ENCODE measurements at regions not wholly inside any gene's neighbourhood (a gene's known extent, or its start where the extent isn't known, plus 50 kb on each side); places are given as distances from the start of the nearest gene placed in this dataset.

DNA sequence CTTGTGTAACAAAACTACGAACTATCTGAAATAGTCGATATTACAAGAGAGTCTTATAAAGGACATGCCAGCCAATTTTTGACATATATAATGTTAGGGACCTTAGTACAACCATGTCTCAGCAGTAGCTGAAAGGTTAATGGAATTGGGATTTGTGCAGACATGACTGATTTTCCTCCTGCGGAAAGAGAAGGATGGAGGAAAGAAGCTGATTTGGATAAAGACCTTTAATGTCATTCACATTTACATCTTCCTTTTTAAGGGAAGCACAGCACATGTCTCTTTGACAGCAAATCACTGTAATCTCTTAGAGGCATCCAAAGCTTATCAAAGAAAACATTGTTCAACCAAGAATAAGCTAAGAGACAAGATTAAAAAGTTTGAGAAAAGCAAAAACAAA lies 1976.2 kb upstream of the IGFBP7 start:
- no peak for DNase-seq

DNA sequence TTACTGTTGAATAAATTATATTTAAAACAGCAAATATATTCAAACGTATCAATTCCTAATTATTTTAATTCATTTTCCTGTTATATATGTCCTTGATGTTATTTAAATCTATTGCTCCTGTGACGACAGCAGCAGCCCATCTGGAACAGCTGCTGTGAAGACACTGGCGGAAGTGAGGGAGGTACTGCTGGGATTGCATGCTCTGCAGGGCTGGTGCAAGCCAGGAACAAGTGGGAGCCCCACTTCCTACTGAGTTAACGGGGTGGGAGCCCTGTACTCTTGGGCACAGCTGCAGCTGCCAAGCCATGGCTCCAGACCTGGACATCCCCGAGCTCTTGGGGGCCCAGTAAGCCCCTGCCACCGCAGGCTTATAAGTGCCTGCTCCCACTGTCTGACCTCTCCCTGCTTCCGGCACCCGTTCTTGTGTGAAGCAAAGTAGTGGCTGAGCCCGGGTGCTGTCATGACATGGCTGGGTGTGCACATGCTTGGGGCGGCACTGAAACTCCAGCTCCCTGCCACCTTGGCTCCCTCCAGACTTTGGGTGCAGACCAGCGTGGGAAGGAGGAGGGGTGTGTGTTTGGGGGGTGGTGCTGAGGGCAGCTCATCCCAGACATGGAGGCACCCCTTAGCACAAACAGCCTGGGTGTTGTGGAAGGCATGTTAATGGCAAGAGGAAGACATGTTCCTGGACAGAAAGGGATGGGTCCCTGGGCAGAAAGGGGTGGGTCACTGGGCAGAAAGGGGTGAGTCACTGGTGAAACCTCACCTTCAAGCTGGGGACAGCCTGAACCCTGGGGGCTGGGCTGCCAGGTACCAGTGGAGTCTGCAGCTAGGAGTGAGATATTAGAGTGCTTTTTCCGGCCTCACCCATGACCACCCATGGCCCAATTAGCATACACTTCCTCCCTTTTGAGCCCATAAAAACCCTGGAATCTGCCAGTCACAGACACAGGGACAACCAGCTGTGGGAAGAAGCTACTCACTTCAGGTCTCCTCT lies 1981.3 kb upstream of the IGFBP7 start:
- peak; percentile 57 for DNase-seq

DNA sequence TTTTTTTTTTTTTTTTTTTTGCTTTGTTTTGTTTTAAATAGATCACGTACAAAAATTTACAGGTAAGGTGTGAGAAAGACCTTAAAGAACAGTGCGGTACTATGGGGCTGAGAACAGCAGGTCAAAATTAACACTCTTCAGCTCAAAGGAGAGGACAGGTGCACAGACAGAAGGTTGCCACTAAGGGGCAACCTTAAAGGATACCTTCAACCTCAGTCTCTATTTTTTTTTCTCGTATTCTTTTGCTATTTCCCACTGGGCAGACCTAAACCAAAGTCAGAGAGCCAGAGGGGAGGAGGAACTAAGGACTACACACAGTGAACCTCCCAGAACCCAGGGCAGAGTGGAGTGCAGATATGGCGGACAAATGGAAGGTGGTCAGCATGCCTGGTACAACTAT lies 1984.3 kb upstream of the IGFBP7 start:
- DNase-seq = no peak

DNA sequence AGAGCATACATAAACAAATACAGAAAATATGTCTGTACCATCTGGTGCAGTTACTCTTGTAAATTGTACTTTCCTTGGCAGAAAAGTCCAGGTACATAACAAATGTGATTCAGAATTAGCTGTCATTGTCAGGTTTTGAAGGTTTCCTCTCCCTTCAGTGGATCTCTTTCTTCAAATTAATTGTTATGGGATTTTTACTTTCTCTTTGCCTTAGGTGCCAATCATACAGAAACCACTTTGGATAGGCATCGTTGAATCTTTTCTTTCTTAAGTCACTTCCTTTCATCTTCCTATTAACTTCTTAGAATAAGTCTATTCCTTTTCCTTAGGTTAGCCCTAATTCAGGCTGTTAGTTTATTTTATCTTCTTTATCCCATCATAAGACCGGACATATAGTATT lies 1992.1 kb upstream of the IGFBP7 start:
- no peak for DNase-seq

DNA sequence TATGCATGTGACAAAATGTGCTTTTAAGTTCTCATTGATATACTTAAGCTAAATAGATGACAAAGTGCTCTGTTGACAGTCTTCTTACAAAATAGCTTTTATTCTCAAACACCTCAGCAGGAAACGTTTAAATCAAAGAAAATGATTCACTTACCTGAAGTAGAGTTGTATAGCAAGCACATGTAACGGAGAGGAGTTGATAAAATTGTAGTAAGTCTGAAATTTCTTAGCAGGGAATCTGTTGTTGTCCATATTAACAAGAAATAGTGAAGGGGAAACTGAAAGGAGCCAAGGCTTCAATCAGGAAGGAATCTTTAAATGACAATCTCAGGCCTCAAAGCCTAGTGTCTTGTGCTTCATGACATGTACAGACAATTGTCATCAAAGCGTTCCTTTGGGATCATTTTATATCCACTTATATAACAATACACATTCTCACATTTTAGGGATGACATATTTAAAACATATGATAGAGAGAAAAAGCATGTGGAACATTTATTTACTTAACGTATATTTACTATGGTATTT lies 2010.2 kb upstream of the IGFBP7 start:
- DNase-seq = no peak

DNA sequence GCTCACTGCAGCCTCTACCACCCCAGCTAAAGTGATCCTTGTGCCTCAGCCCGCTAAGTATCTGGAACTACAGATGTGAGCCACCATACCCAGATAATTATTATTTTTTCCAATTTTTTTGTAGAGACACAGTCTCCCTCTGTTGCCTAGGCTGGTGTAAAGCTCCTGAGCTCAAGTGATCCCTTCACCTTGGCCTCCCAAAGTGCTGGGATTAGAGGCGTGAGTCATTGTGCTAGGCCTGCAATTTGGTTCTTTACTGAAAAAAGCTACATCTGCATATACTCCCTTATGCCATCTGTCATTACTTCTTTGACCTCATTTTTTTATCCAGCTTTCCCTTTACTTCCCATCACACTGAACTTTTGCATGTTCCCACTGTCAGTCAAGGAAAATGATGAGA lies 2012.4 kb upstream of the IGFBP7 start:
- peak; percentile 52 for DNase-seq

DNA sequence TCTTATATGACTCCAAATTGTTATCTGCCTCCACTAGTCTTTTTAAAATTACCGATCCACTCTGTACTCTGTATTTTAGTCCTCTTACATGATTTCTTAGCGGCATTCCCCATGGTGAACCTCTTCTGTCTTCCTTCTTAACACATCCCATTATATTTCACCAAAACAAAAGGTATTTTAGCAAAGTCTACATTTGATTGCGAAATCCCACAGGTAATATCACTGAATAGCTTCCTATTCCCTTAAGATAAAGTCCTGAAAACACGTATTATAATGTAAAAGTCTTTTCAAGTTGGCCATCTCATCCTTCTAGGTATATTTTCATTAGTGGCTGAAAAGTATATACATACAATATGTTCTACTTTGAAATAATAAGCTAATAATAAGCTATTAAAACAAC lies 2016.0 kb upstream of the IGFBP7 start:
- no peak for DNase-seq

DNA sequence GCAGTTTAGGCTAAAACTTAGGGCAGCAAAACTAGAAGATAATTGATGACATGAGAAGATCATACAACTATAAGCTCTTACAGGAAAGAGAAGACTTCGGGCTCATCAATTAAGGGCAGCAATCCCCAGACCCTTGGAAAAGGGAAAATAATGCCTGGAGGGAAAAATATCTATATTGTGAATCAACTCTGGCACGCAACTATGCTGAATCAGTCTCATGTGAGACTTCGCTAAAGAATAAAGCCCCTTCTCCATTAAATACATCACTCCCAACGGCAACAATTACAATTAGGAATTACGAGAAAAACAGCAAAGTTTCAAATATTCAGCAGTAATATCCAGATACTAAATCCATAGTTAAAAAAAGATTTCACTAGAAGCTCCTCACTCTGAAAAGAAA lies 2016.8 kb upstream of the IGFBP7 start:
- no peak for DNase-seq

DNA sequence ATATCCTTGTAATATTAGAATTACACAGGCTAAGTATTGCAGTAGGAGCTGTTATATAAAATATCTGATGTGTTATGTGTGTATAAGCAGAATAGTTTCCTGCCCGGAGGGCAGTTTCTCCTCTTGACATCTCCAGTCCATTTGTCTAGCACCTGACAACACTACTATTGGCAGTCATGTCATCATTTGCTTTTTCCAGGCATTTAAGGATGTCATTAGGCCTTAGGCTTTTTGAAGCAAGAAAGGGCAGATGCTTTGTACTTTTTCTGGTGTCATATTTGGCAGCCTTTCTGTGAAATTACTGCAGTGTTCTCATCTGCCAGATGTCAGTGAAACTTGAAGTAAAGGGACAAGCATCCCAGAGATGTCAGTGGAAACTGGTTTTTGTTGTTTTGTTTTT lies 2017.6 kb upstream of the IGFBP7 start:
- no peak for DNase-seq

DNA sequence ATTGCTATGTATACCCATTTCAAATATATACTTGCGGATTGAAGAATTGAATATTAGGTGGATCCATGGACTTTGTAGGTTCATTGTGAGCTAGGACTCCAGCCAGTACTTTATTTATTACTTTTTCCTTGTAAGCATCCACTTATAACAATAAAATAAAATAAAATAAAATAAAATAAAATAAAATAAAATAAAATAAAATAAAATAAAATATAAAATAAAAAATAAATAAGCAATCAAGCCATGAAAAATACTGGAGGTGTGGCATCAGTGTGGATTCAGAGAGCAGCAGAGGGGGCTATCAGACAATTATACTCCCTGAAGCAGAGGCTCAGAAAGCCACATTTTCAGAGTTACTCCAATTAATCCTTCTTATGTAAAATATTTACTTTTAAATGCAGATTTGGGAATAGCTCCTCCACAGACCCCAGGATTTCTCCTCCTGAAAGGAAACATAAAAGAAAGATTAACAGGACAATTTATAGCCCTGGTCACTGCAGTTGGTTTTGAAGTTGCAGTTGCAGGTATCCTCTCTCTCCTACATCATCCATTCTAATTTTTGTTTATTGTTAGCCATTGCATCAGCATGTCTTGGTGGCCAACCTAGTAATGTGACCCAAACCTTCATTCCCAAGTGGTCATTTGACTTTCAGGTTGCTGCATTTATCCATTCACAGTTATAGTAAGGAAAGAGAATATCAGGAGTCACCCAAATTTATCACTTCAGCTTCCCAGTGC lies 2025.2 kb upstream of the IGFBP7 start:
- no peak for DNase-seq

DNA sequence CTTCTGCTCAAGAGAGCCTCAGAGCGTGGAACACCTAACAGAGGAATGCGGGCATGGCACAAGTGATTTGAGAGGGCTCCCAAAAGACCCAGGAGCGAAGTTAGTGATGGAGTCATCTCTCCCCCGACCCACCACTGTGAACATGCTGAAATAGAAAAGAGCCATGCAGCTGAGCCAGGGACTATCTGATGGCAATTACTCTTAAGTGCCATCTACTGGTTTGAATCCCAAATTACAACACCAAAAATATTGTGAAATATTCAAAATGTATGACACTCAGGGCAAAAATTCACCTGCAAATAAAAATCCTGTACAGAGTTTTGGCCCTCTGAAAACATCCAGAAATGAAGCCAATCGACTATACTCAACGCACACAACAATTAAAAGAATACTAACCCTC lies 2038.9 kb upstream of the ADGRL3 start:
- DNase-seq = no peak

DNA sequence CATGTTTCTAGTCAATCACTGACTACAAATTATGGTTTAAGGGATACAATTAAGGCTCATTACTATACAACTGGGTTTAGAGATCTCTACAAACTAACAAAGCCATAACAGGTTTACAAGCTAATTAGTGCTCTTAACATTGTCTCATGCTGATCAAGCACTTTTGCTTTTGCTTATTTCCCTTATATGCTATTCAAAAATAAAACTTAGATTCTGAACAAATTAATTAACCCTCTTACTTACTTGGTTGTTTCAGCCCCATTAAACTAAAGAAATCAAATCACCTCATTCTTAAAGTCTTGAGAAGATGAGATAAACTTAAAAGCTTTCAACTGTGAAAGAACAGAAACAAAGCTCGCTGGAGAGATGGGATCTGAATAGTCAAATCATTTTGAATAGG lies 2024.5 kb upstream of the ADGRL3 start:
- DNase-seq = no peak

DNA sequence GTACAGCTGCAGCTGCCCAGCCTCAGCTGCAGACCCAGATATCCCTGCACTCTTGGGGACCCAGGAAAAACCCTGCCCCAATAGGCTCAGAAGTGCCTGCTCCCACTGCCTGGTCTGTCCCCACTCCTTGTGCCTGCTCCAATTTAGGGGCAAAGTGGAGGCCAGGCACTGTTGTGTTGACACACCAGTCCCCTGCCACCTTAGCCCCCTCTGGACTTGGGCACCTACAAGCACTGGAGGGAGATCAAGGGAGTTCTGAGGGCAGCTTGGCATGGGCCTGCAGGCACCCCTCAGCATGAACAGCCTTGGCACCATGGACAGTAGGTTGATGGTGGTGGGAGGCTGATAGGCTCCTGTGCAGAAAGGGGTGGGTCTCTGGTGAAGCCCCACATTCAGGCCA lies 2020.8 kb upstream of the ADGRL3 start:
- no peak for DNase-seq

DNA sequence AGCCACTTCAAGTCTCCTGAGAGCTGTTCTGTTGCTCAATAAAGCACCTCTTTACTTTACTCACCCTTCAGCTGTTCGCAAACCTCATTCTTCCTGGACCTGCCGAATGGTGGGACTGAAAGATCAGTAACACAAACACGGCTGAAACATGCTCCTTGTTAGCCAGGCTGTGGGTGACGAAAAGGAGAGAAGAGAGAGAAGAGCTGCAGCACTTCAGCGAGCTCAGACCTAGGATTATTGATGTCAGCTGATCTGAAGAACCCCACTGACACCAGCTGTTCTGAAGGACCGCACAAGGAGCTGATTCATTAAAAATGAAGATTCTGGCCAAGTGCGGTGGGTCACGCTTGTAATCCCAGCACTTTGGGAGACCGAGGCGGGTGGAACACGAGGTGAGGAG lies 2020.0 kb upstream of the ADGRL3 start:
- DNase-seq = no peak

DNA sequence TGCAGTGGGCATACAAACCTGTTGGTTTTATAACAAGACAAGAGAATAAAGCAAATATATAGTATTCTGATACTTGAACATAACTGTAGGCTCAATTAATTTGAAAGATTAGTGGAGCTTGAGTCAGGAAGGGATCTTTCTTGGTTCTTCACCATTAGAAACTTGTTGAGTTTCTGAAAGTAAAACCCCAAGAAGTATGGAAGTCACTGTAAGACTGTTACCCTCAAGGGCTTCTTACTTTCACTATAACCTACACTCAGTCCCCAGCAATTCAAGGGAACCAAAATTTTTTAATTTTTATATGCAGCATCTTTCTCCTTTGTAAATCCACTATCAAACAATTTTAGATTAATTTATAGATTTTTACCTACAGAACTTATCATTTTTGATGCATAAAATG lies 2019.2 kb upstream of the ADGRL3 start:
- no peak for DNase-seq

DNA sequence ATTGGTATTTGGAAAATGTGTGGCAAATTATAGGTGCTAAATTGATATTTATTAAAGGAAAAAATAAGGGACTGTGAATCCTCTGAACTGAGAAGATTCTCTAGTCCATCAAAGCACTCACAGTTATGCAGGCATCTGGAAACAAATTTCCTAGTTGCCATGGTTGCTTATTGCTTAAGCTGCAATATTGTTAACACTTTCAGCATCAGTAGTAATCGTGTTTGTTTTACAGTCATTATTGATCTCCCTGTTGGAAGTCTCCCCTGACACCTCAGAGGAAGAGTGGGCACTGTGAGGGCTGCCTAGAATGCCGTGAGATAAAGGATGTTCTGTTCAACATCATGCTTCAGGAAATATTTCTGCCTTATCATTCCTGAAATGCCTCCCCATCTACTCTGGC lies 2004.3 kb upstream of the ADGRL3 start:
- no peak for DNase-seq

DNA sequence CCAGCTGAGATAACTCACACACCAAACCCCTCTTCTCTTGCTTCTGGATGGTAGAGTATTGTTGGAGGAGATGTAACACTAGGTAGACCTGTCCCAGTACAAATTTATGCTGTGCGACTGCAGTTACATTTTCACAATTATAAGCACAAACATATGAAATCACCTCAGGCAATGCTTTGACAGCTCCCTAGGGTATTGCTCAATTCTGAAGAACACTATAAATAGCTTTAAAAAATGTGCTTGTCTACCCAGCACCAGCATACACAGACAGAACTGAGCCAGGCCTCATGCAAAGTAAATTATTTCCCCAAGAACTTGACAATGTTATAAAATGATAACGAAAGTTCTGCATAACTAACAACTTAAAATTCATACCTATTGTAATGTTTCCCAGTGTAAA lies 1999.1 kb upstream of the ADGRL3 start:
- DNase-seq = no peak

DNA sequence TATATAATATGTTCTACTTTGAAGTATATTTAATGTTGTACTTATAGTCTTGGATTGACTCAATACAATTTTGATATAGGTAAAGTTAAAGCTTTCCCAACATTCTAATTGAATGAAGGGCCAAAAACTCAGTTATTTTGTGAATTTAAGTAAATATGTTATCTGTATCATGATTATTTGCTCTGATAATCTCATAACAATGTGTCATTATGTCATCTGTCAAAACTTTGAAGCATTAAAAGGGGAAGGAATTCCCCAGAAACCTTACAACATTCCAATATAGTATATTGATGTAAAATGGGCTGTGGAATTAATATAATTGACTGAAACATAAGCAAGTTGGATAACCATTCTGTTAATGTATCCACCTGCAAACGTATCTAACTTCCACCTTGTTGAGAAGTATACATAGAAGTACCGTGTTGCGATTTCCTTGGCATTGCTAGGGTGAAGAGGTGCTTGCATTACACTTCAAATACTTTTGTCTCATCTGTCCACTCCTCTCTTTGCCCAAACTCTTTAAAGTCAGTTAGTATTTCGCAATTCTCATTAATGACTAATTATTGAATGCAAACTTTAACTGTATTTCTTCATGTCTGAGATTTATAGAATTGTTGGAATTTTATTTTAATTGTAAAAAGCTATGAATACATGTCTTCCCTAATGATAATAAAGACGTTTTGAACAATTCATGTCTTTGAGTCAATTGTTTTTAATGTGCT lies 1982.1 kb upstream of the ADGRL3 start:
- no peak for DNase-seq

DNA sequence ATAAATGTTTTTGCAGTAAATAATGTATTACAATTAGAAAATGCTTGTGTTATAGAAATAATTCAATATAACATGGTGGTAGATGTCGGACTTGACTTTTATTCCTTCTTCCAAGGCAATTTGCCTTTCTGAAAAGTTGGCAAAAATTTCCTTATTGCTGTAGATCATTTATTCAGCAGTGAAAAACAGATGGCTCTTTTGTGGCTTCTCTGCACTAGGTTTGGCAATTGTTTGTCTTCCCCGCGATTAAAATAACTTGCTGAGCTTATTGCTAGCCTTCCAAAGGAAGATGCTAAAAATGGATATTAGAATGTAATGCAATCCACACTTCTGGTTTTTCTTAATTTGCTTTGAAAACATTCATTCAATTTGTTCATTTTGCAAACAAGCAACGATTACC lies 1977.9 kb upstream of the ADGRL3 start:
- DNase-seq = no peak

DNA sequence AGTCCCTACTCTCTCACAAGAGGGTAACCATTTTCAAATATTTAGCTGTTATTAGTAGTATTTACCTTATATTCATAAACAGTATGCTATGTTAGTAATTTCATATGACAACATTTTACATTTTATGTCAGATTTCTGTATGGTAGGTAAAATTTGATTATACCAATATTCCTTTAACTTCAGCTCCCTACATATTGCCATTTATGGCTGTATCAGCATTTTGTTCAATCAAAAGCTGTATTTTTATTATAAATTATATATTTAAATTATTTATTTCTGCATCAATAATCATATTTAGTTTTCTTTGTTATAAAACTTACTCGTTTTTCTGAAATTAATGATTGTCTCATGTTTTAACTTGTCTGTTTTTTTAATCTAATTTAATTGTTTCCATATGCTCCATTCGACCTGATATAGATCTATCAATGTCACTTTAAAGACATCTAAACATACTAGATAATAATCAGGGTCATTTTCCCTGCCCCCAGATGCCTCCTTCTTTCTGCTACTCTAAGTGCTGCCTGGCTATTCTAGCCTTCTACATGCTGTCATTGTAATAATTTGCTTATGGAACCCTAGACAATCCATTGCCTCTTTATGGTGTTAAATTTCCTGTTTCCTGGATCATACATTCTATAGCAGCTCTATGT lies 1976.7 kb upstream of the ADGRL3 start:
- no peak for DNase-seq

DNA sequence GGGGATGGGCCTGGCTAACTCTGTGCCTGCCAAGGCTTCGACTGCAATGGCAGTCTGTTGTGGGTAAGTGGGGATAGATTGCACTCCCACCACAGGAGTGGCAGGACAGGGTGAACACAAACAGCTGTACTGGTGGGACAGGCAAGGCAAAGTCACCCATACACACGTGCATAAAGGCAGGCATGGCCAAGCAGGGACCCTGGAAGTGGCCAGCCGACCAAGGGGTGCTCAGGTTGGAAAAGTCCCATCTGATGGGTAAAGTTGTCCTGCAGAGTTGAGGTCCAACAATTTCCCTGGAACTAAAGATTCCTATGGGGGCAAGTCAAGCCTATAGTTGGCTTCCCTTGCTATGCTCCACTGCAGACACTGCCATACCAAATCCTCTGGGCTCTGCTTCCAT lies 1961.9 kb upstream of the ADGRL3 start:
- DNase-seq = no peak

DNA sequence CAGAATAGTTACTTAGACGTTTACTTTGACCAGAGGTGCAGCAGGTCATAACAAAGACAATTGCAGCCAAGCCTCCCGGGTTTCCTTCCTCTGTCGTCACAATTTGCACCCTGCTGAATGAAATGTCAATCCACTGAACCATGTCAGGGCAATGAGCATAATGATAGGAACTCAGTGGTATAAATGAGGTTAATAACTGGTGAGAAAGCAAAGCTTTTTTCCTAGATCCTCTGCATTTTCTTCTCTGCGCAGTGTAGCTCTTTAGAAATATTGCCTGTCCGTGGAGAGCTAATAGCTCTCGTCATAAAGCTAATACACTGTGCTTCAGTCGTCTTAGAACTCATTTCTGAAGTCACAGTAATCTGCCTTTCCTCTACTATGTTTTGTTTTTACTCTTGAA lies 1960.1 kb upstream of the ADGRL3 start:
- no peak for DNase-seq

DNA sequence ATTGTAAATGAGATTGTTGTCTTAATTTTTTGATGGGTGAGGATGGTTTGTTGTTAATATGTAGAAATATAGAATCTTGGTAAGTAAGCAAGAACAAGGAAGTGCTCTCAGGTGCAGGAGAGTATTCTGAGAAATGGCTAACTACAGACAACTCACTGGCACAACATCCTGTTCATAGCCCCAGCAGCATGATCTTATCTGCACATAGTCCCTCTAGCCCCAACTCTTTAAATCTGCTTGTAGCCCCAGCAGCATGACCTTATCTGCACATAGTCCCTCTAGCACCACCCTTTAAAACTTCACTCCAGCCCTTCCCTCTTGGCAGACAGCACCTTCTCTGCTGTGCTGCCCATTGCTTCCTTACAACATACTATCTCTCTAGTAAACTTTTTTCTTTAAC lies 1957.1 kb upstream of the ADGRL3 start:
- no peak for DNase-seq

Data from islet precursor cell (in vitro differentiated cells).